ENCODE measurements at regions not wholly inside any gene's neighbourhood (a gene's known extent, or its start where the extent isn't known, plus 50 kb on each side); places are given as distances from the start of the nearest gene placed in this dataset.

DNA sequence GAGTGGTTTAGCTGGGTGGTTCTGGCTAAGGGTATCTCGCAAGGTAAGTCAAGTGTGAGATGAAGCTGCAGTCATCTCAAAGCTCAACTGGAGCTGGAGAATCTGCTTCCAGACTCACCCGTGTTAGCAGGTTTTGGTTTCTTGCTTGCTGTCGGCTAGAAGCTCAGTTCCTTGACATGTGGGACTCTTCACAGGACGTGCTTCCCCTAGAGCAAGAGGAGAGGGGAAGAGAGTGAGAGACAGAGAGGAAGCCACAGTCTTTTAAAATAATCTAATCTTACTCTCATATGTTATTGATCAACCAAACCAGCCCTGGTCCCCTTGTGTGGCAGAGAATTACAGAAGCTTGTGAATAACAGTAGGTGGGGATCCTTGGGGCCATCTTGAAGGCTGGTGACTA is 199.5 kb downstream of the REEP3 start:
- TF ChIP-seq, protein P1, sequence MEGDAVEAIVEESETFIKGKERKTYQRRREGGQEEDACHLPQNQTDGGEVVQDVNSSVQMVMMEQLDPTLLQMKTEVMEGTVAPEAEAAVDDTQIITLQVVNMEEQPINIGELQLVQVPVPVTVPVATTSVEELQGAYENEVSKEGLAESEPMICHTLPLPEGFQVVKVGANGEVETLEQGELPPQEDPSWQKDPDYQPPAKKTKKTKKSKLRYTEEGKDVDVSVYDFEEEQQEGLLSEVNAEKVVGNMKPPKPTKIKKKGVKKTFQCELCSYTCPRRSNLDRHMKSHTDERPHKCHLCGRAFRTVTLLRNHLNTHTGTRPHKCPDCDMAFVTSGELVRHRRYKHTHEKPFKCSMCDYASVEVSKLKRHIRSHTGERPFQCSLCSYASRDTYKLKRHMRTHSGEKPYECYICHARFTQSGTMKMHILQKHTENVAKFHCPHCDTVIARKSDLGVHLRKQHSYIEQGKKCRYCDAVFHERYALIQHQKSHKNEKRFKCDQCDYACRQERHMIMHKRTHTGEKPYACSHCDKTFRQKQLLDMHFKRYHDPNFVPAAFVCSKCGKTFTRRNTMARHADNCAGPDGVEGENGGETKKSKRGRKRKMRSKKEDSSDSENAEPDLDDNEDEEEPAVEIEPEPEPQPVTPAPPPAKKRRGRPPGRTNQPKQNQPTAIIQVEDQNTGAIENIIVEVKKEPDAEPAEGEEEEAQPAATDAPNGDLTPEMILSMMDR (conservative IDR thresholded peaks at IDR 0.05; ENCODE audit: control insufficient read depth, insufficient read depth, low read depth, low read length), result no peak
- no peak for DNase-seq (ENCODE audit: low read depth)
- H3K4me3 ChIP-seq (ENCODE audit: control insufficient read depth, low read depth, low read length), result no peak overlapping the region

DNA sequence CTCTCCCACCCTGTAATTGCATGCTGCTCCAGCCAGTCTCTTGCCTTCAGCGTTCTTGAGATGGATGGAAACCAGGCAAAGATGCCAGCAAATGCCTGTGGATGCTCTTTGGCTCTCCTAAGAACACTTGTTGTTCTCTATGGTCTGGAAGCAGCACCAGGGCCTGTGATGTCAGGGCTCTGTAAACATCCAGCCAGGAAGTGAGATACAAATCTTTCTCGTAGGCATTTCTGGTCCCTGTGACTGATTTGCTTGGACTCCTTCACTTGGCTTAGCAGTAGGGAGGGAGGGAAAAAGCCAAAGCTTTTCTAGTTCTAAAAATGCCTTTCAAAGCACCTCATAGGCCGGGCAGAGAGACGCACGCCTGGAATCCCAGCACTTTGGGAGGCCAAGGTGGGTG is 201.3 kb downstream of the REEP3 start:
- peak; percentile 54 for DNase-seq (ENCODE audit: low read depth)
- no peak overlapping the region for H3K4me3 ChIP-seq (ENCODE audit: control insufficient read depth, low read depth, low read length)
- TF ChIP-seq, protein P1 (conservative IDR thresholded peaks at IDR 0.05; ENCODE audit: control insufficient read depth, insufficient read depth, low read depth, low read length), result no peak

DNA sequence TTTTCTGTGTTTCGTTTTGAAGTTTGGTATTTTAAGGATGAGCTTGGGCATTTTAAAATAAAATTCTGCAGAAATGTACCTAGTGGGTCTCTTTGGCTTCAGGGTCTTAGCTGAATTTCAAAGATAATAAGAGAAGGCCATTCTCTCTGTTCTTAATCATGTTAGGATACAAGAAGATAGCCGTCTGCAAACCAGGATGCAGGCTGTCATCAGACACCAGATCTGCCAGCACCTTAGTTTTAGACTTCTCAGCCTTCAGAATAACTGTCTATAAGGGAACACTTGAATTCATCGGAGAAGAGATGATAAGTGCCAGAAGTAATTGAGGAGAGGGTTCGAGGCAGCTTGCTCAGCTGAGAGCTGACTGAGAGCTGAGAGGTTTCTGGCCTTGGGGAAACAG is 202.1 kb downstream of the REEP3 start:
- no peak overlapping the region for H3K4me3 ChIP-seq (ENCODE audit: control insufficient read depth, low read depth, low read length)
- TF ChIP-seq, protein P1 (conservative IDR thresholded peaks at IDR 0.05; ENCODE audit: control insufficient read depth, insufficient read depth, low read depth, low read length), result no peak
- DNase-seq (ENCODE audit: low read depth), result no peak

DNA sequence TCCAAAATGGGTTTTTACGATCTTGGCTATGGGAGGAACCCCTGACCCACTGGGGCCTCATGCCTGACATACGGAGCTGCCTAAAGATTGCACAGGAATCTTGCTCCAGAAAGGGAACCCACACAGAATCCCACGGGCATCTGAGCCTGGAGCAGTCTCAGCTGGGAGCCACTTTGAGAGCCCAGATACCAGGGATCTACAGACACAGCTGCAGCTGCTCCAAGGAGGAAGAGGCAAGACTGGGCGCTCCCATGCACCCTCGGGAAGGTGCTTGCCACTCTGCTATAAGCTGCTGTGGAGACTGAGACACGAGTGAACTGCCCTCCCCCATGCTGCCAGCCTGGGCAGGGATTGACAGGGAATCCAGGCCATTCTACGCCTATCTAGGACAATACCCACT is 202.5 kb downstream of the REEP3 start:
- TF ChIP-seq, protein P1 (conservative IDR thresholded peaks at IDR 0.05; ENCODE audit: control insufficient read depth, insufficient read depth, low read depth, low read length), result no peak

DNA sequence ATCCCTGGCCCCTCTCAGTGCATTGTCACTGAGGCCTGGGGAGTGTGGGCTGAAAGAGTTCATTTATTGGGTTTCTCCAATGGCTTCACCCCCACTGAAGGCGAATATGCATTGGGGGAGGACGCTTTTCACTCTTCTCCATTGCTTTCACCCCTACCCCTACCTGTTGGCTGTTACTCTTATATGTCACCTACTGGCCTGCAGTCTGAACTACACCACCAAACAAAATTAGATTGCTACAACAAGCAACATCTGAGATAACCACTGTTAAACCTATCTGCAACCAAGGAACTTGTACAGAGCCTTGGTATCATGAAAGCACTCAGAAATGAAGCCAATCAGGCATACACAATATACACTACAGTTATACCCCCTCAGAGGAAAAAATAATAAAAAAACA is 203.7 kb downstream of the REEP3 start:
- TF ChIP-seq, protein P1 (conservative IDR thresholded peaks at IDR 0.05; ENCODE audit: control insufficient read depth, insufficient read depth, low read depth, low read length), result peak; percentile 24
- H3K4me3 ChIP-seq (ENCODE audit: control insufficient read depth, low read depth, low read length), result no peak overlapping the region

More for the DNA sequence above, 202.5 kb downstream of the REEP3 start:
- H3K4me3 ChIP-seq (ENCODE audit: control insufficient read depth, low read depth, low read length), result no peak overlapping the region
- no peak for DNase-seq (ENCODE audit: low read depth)

DNA sequence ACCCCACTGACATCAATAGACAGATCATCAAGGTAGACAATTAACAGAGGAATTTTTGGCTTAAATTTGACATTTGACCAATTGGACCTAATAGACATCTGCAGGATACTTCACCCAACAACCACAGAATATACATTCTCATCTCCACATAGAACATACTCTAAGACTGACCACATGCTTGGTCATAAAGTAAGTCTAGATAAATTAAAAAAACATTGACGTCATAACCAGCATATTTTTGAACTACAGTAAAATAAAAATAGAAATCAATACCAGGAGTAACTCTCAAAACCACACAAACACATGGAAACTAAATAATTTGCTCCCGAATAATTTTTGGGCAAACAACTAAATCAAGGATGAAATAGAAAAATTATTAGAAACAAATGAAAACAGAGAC is 205.7 kb downstream of the REEP3 start:
- TF ChIP-seq, protein P1 (conservative IDR thresholded peaks at IDR 0.05; ENCODE audit: control insufficient read depth, insufficient read depth, low read depth, low read length), result no peak
- no peak overlapping the region for H3K4me3 ChIP-seq (ENCODE audit: control insufficient read depth, low read depth, low read length)
- DNase-seq (ENCODE audit: low read depth), result no peak

More for the DNA sequence above, 203.7 kb downstream of the REEP3 start:
- DNase-seq (ENCODE audit: low read depth), result no peak

DNA sequence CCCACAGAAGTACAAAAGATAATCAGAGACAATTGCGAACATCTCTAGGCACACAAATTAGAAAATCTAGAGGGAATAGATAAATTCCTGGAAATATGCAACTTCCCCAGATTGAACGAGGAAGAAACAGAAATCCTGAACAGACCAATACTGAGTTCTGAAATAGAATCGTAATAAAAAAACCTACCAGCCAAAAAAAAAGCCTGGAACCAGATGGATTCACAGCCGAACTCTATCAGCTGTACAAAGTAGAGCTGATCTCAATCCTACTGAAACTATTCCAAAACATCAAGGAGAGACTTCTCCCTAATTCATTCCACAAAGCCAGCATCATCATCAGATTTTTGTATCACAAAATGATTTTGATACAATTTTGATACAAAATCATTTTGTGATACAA is 206.4 kb downstream of the REEP3 start:
- no peak overlapping the region for H3K4me3 ChIP-seq (ENCODE audit: control insufficient read depth, low read depth, low read length)
- no peak for DNase-seq (ENCODE audit: low read depth)
- TF ChIP-seq, protein P1 (conservative IDR thresholded peaks at IDR 0.05; ENCODE audit: control insufficient read depth, insufficient read depth, low read depth, low read length), result no peak

Data from fibroblast of mammary gland (primary cell).